GM20000 (cell line): ENCODE measurements at regions not wholly inside any gene's neighbourhood (a gene's known extent, or its start where the extent isn't known, plus 50 kb on each side); places are given as distances from the start of the nearest gene placed in this dataset.
"Not testable (repeated sequence)": the region's sequence is repeated elsewhere in the genome, so short reads cannot be mapped to it uniquely, and the experiment has no call there.

Experiments
- DNase-seq: peaks from one replicate; pipeline ENCODE4 v3.0.0; 2012; ENCODE audit warnings: low spot score
- CTCF ChIP-seq: IDR thresholded peaks from 2 replicates; pipeline ENCODE4 v1.5.1; 2012; ENCODE audit warnings: mild to moderate bottlenecking, control low read depth; ENCODE audit errors: extremely low read depth, missing control alignments

- DNase-seq = no peak
- TF ChIP-seq CTCF = no peak
Observed at GRCh38 chr14:89091781-89092180, 267.3 kb downstream of the TTC8 start.

GRCh38 chr14:89093083-89093730 is 268.8 kb downstream of the TTC8 start:
- no peak for DNase-seq
- no peak for TF ChIP-seq CTCF

- no peak for DNase-seq
- TF ChIP-seq CTCF = no peak
Observed at GRCh38 chr14:89095036-89095435, 270.6 kb downstream of the TTC8 start.

GRCh38 chr14:89096946-89097345 is 272.5 kb downstream of the TTC8 start:
- DNase-seq = no peak
- no peak for TF ChIP-seq CTCF

- TF ChIP-seq CTCF = no peak
- no peak for DNase-seq
Observed at GRCh38 chr14:89098254-89098653, 273.8 kb downstream of the TTC8 start.

- not testable (repeated sequence) for DNase-seq
Observed at GRCh38 chr14:89104171-89104817, 279.8 kb downstream of the TTC8 start.

- not testable (repeated sequence) for DNase-seq
Observed at GRCh38 chr14:89104861-89105260, 280.4 kb downstream of the TTC8 start.
